Endothelial cell of umbilical vein (primary cell): ENCODE measurements at regions not wholly inside any gene's neighbourhood (a gene's known extent, or its start where the extent isn't known, plus 50 kb on each side); places are given as distances from the start of the nearest gene placed in this dataset.

Experiments used
- BruUV-seq: library from RNA; stranded (reverse); fragments of 400-500 nt; replicated peaks from 2 replicates; lab custom pipeline; 2021; lab: Mats Ljungman, UMichigan
- CTCF ChIA-PET: fragments of 300-600, 350-600 bp; sonication (Branson Sonifier 250); formaldehyde crosslinking; loops from one replicate; lab custom pipeline; 2021; ENCODE audit warnings: antibody characterized with exemption, inconsistent platforms; lab: Charles Lee
- POLR2A ChIA-PET: fragments of 300-600, 350-600 bp; sonication (Branson Sonifier 250); formaldehyde crosslinking; loops from one replicate; lab custom pipeline; 2021; ENCODE audit warnings: antibody characterized with exemption, inconsistent platforms; lab: Charles Lee
- DNase-seq: peaks from one replicate; pipeline ENCODE4 v3.0.0-alpha.2; 2011; ENCODE audit warnings: low read depth, low spot score
- FAIRE-seq: peaks from 2 replicates; lab custom pipeline; 2011; peaks lifted over from hg19 to GRCh38; lab: Jason Lieb, UNC
- H2AFZ ChIP-seq: 2 replicates; pipeline ENCODE4 v1.6.0; 2012; ENCODE audit warnings: low read depth, low read length, control low read depth, inconsistent platforms
- H3K27ac ChIP-seq: 2 replicates; pipeline ENCODE4 v1.5.1; 2011; ENCODE audit warnings: low read depth, mild to moderate bottlenecking, control low read depth, low read length, moderate library complexity; ENCODE audit not compliant: insufficient read depth
- H3K27me3 ChIP-seq, 2 experiments: 2 replicates each; pipeline versions ENCODE4 v1.6.0 to v1.6.1; 2011; ENCODE audit warnings: low read length in 2 of 2, mixed read lengths in 1 of 2; ENCODE audit not compliant: control insufficient read depth in 2 of 2, insufficient read depth in 2 of 2
- H3K36me3 ChIP-seq, 2 experiments: 2 replicates in 1 of 2; 3 replicates in 1 of 2; pipeline ENCODE4 v1.5.1; 2011; ENCODE audit warnings: low read length in 2 of 2, mild to moderate bottlenecking in 1 of 2, moderate library complexity in 1 of 2; ENCODE audit not compliant: control insufficient read depth in 2 of 2, insufficient read depth in 2 of 2; ENCODE audit errors: extremely low read depth in 1 of 2
- H3K4me1 ChIP-seq: 3 replicates; pipeline ENCODE4 v1.5.1; 2011; ENCODE audit warnings: mild to moderate bottlenecking, low read length; ENCODE audit not compliant: control insufficient read depth, insufficient read depth; ENCODE audit errors: extremely low read depth
- H3K4me2 ChIP-seq: 2 replicates; pipeline ENCODE4 v1.6.1; 2011; ENCODE audit warnings: low read length, control low read depth, mixed read lengths; ENCODE audit not compliant: insufficient read depth
- H3K4me3 ChIP-seq, 3 experiments: fragments of 200-600 bp in 1 of 3; sonication (generic), shearing (Covaris generic) in 1 of 3; replicated peaks in 1 of 3; 2 replicates each; pipeline ENCODE4 v1.5.1; 2011 to 2016; ENCODE audit warnings: control low read depth in 3 of 3, low read length in 3 of 3, mild to moderate bottlenecking in 2 of 3, inconsistent platforms in 1 of 3, low read depth in 1 of 3, moderate library complexity in 1 of 3; ENCODE audit not compliant: insufficient read depth in 1 of 3
- H3K79me2 ChIP-seq: 2 replicates; pipeline ENCODE4 v1.6.0; 2012; ENCODE audit warnings: low read length, inconsistent platforms; ENCODE audit not compliant: control insufficient read depth, insufficient read depth
- H3K9ac ChIP-seq: replicated peaks from 2 replicates; pipeline ENCODE3; 2011; ENCODE audit warnings: low read length, control low read depth; ENCODE audit not compliant: insufficient read depth; ENCODE audit errors: extremely low read depth
- H3K9me1 ChIP-seq: replicated peaks from 3 replicates; pipeline ENCODE4 v1.6.0; 2011; ENCODE audit warnings: mild to moderate bottlenecking, low read length; ENCODE audit not compliant: control insufficient read depth, insufficient read depth; ENCODE audit errors: extremely low read depth
- H3K9me3 ChIP-seq: replicated peaks from 2 replicates; pipeline ENCODE4 v1.5.1; 2012; ENCODE audit warnings: low read length, inconsistent platforms; ENCODE audit not compliant: control insufficient read depth, insufficient read depth
- H4K20me1 ChIP-seq: replicated peaks from 2 replicates; pipeline ENCODE3; 2011; ENCODE audit warnings: mild to moderate bottlenecking, low read length; ENCODE audit not compliant: control insufficient read depth, insufficient read depth; ENCODE audit errors: extremely low read depth
- EZH2 ChIP-seq: IDR thresholded peaks from 2 replicates; pipeline ENCODE4 v1.6.1; 2012; ENCODE audit warnings: borderline replicate concordance, low read depth, mild to moderate bottlenecking, moderate library complexity, low read length, inconsistent platforms; ENCODE audit not compliant: severe bottlenecking
- FOS ChIP-seq: IDR thresholded peaks from 2 replicates; pipeline ENCODE4 v1.6.1; 2011; ENCODE audit warnings: mild to moderate bottlenecking, low read length, moderate library complexity, borderline replicate concordance; ENCODE audit not compliant: insufficient read depth
- GATA2 ChIP-seq: IDR thresholded peaks from 2 replicates; pipeline ENCODE4 v1.7.0; 2011; ENCODE audit warnings: low read depth, mild to moderate bottlenecking, moderate library complexity, mixed read lengths, low read length; ENCODE audit not compliant: insufficient read length, insufficient read depth
- JUN ChIP-seq: IDR thresholded peaks from 2 replicates; pipeline ENCODE4 v1.6.1; 2011; ENCODE audit warnings: borderline replicate concordance, low read depth; ENCODE audit not compliant: insufficient read length, insufficient read depth
- MYC ChIP-seq: IDR thresholded peaks from one replicate; pipeline ENCODE4 v1.6.1; 2011; ENCODE audit warnings: mild to moderate bottlenecking, low read depth, low read length
- POLR2A ChIP-seq: IDR thresholded peaks from 2 replicates; pipeline ENCODE4 v1.6.1; 2012; ENCODE audit warnings: low read depth, mild to moderate bottlenecking, control low read depth, low read length
- POLR2AphosphoS5 ChIP-seq: IDR thresholded peaks from 2 replicates; pipeline ENCODE4 v1.6.1; 2012; ENCODE audit warnings: low read depth, mild to moderate bottlenecking, control low read depth, low read length, moderate library complexity; ENCODE audit not compliant: insufficient read depth
- dilution Hi-C: fragments of 300-500 bp; cut with MboI; formaldehyde crosslinking; loops from one replicate; pipeline ENCODE4 v1.15.0; 2019; ENCODE audit warnings: low sequenced_read_pairs; ENCODE audit not compliant: extremely low pct_ligation_motif_present
- intact Hi-C: fragments of 100-400 bp; cut with micrococcal nuclease; formaldehyde crosslinking; loops from one replicate; pipeline ENCODE4 v1.10.0; 2022
- TF ChIP-seq, protein P1 (sequence below): IDR thresholded peaks from 2 replicates; pipeline ENCODE4 v1.6.1; 2011; ENCODE audit not compliant: insufficient read depth, insufficient read length
- TF ChIP-seq, protein P2 (sequence below), 2 donors: IDR thresholded peaks; 1 replicate in 1 of 2; 2 replicates in 1 of 2; pipeline ENCODE4 v1.5.1; 2011; ENCODE audit warnings: low read length in 2 of 2, mild to moderate bottlenecking in 2 of 2, moderate library complexity in 2 of 2, control low read depth in 1 of 2, inconsistent platforms in 1 of 2, low read depth in 1 of 2; ENCODE audit not compliant: insufficient read depth in 1 of 2; ENCODE audit errors: extremely low read depth in 1 of 2

DNA sequence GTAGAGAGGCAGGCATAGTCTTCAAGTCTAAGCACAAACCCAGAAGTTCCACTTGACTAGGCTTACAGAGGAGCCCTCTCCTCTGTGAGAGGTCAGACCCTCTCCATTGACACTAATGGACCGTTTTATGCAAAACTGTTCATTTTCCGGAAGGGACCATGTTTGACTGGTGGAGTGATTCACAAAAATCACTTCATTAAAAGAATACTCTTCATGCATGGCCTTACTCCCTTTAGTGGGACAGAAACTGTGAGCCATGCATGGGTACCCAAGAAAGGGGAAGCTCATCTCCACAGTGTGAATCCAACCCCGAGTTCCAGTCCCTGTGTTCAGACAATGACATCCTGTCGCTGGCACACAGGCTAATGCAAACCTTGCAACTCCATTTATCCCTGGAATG lies 63.2 kb downstream of the OLIG3 start:
- dilution Hi-C loops = no loop called here
- no peak overlapping the region for H2AFZ ChIP-seq
- no TSS peak for BruUV-seq
- DNase-seq (no peak), FAIRE-seq (no peak)
- peaks cover 0 to 3% of the 10 kb centered on the region in 2 experiments for H3K27me3 ChIP-seq
- no peaks in the 10 kb centered on the region for H3K36me3 ChIP-seq
- ChIA-PET POLR2A (no interaction called here), CTCF (no interaction called here)
- TF ChIP-seq JUN (no peak), FOS (no peak), GATA2 (no peak), MYC (no peak), EZH2 (no peak), POLR2A (no peak), POLR2AphosphoS5 (no peak)
- TF ChIP-seq, protein P1, sequence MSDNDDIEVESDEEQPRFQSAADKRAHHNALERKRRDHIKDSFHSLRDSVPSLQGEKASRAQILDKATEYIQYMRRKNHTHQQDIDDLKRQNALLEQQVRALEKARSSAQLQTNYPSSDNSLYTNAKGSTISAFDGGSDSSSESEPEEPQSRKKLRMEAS = no peak
- TF ChIP-seq, protein P2, sequence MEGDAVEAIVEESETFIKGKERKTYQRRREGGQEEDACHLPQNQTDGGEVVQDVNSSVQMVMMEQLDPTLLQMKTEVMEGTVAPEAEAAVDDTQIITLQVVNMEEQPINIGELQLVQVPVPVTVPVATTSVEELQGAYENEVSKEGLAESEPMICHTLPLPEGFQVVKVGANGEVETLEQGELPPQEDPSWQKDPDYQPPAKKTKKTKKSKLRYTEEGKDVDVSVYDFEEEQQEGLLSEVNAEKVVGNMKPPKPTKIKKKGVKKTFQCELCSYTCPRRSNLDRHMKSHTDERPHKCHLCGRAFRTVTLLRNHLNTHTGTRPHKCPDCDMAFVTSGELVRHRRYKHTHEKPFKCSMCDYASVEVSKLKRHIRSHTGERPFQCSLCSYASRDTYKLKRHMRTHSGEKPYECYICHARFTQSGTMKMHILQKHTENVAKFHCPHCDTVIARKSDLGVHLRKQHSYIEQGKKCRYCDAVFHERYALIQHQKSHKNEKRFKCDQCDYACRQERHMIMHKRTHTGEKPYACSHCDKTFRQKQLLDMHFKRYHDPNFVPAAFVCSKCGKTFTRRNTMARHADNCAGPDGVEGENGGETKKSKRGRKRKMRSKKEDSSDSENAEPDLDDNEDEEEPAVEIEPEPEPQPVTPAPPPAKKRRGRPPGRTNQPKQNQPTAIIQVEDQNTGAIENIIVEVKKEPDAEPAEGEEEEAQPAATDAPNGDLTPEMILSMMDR (IDR thresholded peaks at IDR 0.05; ENCODE audit: extremely low read depth in 1 of 2, insufficient read depth in 1 of 2, low read depth in 1 of 2, low read length in 2 of 2) = no peak
- no peaks in the 10 kb centered on the region for H4K20me1 ChIP-seq
- H3K4me1 ChIP-seq = no peaks in the 10 kb centered on the region
- no peaks in the 10 kb centered on the region for H3K9me1 ChIP-seq
- H3K4me3 ChIP-seq = no peak overlapping the region
- H3K9me3 ChIP-seq = no peaks in the 10 kb centered on the region
- H3K79me2 ChIP-seq = no peaks in the 10 kb centered on the region
- no peak overlapping the region for H3K4me2 ChIP-seq
- no peak overlapping the region for H3K9ac ChIP-seq
- no peak overlapping the region for H3K27ac ChIP-seq
- intact Hi-C loops = no loop called here
